Stomach (tissue), 4 donors: ENCODE measurements at regions not wholly inside any gene's neighbourhood (a gene's known extent, or its start where the extent isn't known, plus 50 kb on each side); places are given as distances from the start of the nearest gene placed in this dataset.

Source experiments
- POLR2AphosphoS5 ChIP-seq, 3 donors: sonication (generic); formaldehyde crosslinking; IDR thresholded peaks; one replicate each; pipeline ENCODE4 v1.6.1; 2016; ENCODE audit warnings: antibody characterized with exemption in 3 of 3
- TF ChIP-seq, protein P1 (sequence below), 7 experiments: fragments of 450-650 bp in 4 of 7; fragments of 200-600 bp in 3 of 7; sonication (generic) in 3 of 7; IDR thresholded peaks; one replicate each; pipeline ENCODE4 v1.5.1; 2016 to 2019; ENCODE audit warnings: antibody characterized with exemption in 7 of 7, control low read depth in 2 of 7, mild to moderate bottlenecking in 1 of 7

DNA sequence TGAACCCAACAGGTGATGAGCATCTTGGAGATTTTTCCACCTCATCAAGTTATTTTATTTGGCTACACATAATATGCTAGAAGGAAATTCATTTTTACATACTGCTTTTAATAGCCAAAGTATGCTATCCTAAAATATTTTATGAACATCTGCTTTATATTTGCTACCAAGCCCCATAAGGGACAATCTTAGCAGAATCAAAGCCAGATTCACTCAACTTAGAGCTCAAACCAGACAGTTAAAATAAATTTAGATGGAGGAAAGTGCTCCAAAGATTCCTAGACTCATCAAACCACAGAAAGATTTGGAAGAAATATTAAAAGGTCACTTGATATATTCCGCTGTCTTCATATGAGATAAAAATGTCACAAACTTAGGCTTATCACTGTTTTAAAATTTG lies 637.1 kb upstream of the CCNG1 start:
- TF ChIP-seq, protein P1, sequence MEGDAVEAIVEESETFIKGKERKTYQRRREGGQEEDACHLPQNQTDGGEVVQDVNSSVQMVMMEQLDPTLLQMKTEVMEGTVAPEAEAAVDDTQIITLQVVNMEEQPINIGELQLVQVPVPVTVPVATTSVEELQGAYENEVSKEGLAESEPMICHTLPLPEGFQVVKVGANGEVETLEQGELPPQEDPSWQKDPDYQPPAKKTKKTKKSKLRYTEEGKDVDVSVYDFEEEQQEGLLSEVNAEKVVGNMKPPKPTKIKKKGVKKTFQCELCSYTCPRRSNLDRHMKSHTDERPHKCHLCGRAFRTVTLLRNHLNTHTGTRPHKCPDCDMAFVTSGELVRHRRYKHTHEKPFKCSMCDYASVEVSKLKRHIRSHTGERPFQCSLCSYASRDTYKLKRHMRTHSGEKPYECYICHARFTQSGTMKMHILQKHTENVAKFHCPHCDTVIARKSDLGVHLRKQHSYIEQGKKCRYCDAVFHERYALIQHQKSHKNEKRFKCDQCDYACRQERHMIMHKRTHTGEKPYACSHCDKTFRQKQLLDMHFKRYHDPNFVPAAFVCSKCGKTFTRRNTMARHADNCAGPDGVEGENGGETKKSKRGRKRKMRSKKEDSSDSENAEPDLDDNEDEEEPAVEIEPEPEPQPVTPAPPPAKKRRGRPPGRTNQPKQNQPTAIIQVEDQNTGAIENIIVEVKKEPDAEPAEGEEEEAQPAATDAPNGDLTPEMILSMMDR (IDR thresholded peaks at IDR 0.05), result no peak
- TF ChIP-seq POLR2AphosphoS5 (IDR thresholded peaks at IDR 0.05), result no peak
